Astrocyte of the spinal cord (primary cell): ENCODE measurements at regions not wholly inside any gene's neighbourhood (a gene's known extent, or its start where the extent isn't known, plus 50 kb on each side); places are given as distances from the start of the nearest gene placed in this dataset.

ENCODE experiments used
- DNase-seq: peaks from one replicate; pipeline ENCODE4 v3.0.0; 2011; ENCODE audit warnings: low read depth, low spot score
- H3K4me3 ChIP-seq: 2 replicates; pipeline ENCODE4 v1.5.1; 2011; ENCODE audit warnings: low read depth, mild to moderate bottlenecking, low read length, moderate library complexity
- in situ Hi-C: cut with HindIII; loops from 2 replicates; pipeline ENCODE4 v1.10.0; 2017; ENCODE audit warnings: low sequenced_read_pairs
- TF ChIP-seq, protein P1 (sequence below): IDR thresholded peaks from 2 replicates; pipeline ENCODE4 v1.5.1; 2012; ENCODE audit warnings: low read depth, mild to moderate bottlenecking, low read length, inconsistent platforms

DNA sequence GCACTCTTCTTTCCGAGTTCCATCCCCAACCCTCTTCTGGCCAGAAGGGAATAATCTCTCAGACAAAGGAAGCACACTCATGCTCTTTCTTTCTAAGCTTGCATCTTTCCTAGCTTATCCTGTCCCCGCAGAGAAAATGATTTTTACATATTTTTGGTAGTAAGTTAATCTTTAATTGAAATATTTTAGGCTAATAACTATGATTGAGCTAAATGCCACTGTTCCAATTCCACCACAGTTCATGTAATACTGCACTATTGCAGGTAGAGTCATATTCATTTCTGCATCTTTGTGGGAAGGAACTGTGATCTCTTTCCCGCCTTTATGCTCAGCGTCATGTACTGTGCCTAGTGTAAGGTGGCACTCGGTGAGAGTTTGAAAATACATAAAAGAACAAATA, 158.9 kb upstream of the FOXG1 start:
- no peak for DNase-seq
- in situ Hi-C loops: no loop called here
- TF ChIP-seq, protein P1, sequence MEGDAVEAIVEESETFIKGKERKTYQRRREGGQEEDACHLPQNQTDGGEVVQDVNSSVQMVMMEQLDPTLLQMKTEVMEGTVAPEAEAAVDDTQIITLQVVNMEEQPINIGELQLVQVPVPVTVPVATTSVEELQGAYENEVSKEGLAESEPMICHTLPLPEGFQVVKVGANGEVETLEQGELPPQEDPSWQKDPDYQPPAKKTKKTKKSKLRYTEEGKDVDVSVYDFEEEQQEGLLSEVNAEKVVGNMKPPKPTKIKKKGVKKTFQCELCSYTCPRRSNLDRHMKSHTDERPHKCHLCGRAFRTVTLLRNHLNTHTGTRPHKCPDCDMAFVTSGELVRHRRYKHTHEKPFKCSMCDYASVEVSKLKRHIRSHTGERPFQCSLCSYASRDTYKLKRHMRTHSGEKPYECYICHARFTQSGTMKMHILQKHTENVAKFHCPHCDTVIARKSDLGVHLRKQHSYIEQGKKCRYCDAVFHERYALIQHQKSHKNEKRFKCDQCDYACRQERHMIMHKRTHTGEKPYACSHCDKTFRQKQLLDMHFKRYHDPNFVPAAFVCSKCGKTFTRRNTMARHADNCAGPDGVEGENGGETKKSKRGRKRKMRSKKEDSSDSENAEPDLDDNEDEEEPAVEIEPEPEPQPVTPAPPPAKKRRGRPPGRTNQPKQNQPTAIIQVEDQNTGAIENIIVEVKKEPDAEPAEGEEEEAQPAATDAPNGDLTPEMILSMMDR: no peak
- no peak overlapping the region for H3K4me3 ChIP-seq

DNA sequence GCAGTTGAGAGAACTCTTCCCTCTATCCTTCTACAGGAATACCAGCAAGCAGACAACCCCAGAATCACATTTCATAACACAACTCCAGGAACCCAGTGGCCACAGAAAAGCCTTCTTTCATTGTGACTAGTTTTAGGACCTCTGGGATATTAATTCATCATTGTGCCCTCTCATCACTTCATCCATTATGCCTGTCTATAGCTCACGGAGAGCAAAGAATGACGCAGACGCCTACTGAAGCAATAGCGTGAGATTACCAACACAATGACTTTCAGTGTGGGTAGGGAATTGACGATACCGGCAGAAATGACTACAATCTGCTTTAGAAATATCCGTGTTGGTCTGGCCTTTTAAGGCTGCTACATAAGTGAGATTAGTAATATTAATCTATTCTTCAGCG, 158.1 kb upstream of the FOXG1 start:
- peak; percentile 35 for DNase-seq
- in situ Hi-C loops: no loop called here
- no peak overlapping the region for H3K4me3 ChIP-seq
- TF ChIP-seq, protein P1: no peak

DNA sequence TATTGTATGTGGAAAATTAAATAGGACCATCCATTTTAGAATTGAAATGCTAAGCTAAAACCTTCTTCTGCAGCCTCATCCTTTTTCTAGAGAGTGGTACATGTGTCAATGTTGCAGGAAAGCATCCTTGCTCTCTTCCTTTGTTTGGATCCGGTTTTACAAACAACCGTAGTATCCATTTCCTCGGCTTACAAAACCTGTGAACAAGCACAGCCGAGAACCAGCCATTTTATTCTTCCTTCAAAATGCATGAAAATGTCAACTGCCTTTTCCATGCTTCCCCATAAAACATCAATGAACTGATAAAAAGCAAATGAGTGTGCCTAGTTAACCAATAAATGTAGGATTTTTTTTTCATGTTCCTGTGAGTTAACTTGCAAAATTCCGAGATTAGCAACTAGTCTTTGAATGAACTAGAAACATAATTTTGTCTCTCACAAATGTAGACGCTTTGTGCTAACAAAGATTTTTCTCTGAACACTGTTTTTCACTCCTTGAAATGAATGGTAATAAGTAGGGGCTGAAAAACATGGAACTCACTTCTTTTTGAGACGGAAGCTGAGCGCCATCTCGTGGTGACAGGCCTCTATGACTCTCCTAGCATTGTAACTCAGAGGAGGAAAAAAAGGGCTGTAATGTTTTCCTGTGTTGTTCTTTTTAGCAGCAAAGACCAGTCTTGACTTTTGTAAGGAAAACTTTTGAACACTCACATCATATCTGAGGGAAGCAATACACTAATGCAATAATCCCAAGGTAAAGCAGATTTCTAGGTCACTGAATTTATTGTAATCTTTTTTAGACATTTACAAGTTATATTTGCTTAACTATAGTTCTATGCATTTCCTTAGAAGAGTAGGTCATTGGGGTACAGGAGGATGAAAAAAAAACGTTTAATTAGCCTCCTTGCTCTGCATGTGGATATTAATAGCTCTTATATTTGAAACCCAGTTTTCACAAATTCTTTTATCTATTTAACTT, 157.4 kb upstream of the FOXG1 start:
- TF ChIP-seq, protein P1: peak; percentile 92
- peak; percentile 81 for DNase-seq
- in situ Hi-C loops: no loop called here
- H3K4me3 ChIP-seq: no peak overlapping the region

DNA sequence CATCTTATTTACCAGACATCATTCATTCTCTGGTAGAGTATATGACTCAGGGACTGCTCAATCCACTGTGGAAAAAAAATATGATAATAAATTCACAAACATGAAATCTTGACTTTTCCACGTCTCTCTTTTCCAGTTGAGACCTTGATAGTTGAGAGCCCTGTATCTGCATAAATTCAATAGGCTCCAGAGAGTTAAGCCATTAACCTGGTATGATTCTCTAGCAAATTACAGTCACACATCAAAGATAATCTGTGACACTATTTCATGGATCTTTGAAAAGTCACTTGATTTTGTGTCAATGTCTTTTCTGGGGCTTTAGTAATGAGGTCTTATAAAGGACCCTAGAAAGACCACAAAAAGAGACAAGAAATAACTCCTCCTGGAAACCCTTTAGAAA, 154.2 kb upstream of the FOXG1 start:
- TF ChIP-seq, protein P1: no peak
- in situ Hi-C loops: no loop called here
- no peak for DNase-seq
- no peak overlapping the region for H3K4me3 ChIP-seq

DNA sequence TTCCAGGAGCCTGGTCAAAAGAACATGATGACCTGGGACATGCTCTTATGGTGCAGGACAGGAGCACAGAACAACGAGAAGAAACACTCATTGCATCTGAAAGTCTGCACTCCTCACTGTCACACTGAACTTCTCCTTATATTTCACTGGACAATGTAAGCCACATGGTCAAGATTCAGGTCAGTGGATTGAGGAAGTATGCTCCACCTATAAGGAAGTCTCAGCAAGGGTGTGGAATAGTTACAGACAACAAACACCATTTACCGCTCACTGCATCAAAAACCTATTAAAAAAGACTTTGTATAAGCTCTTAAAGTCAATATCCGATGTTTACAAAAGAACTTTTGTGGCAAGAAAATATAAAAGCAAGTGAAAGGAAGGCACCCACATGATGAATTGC, 153.1 kb upstream of the FOXG1 start:
- DNase-seq: no peak
- no peak overlapping the region for H3K4me3 ChIP-seq
- TF ChIP-seq, protein P1: no peak
- in situ Hi-C loops: no loop called here

DNA sequence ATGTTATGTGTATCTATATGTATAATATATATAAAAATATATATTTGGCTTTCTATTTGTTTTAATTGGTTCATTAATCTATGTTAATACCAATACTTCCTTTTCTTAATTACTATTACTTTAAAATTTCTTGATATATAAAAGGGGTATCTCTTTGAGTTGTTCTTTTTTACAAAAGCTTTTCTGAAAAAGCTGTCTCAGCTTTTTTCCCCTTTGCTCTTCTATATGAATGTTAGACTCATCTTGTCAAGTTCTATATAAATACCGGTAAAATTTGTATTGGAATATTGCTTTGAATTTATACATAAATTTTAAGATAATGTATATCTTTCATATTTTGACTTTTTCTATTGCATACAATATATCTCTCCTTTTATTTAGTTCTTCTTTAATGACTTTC, 139.8 kb upstream of the FOXG1 start:
- in situ Hi-C loops: no loop called here
- H3K4me3 ChIP-seq: no peak overlapping the region
- DNase-seq: no peak
- TF ChIP-seq, protein P1: no peak
